ENCODE measurements at regions not wholly inside any gene's neighbourhood (a gene's known extent, or its start where the extent isn't known, plus 50 kb on each side); places are given as distances from the start of the nearest gene placed in this dataset.
A peak's percentile ranks its signal among the peaks of the same experiment; 100 is the strongest.

- no peak for DNase-seq
Observed at GRCh38 chr7:27299861-27300260, 57.3 kb downstream of the EVX1 start.

- DNase-seq, result peak; percentile 9
Observed at GRCh38 chr7:27300421-27300820, 57.8 kb downstream of the EVX1 start.

- DNase-seq, result no peak
Observed at GRCh38 chr7:27302590-27302989, 60.0 kb downstream of the EVX1 start.

- no peak for DNase-seq
Observed at GRCh38 chr7:27303026-27303425, 60.4 kb downstream of the EVX1 start.

GRCh38 chr7:27305854-27306253 lies 63.3 kb downstream of the EVX1 start:
- no peak for DNase-seq

GRCh38 chr7:27312820-27313219 lies 70.2 kb downstream of the EVX1 start:
- no peak for DNase-seq

GRCh38 chr7:27314111-27314510 lies 71.5 kb downstream of the EVX1 start:
- DNase-seq, result no peak

GRCh38 chr7:27315066-27315465 lies 72.5 kb downstream of the EVX1 start:
- DNase-seq, result no peak

GRCh38 chr7:27316311-27316710 lies 73.7 kb downstream of the EVX1 start:
- DNase-seq, result no peak

GRCh38 chr7:27324246-27324645 lies 81.6 kb downstream of the EVX1 start:
- DNase-seq, result no peak

- no peak for DNase-seq
Observed at GRCh38 chr7:27329909-27330308, 87.3 kb downstream of the EVX1 start.

GRCh38 chr7:27339478-27339877 lies 96.9 kb downstream of the EVX1 start:
- no peak for DNase-seq

GRCh38 chr7:27344471-27344870 lies 101.9 kb downstream of the EVX1 start:
- no peak for DNase-seq

- no peak for DNase-seq
Observed at GRCh38 chr7:27345164-27345887, 102.7 kb downstream of the EVX1 start.

- DNase-seq, result no peak
Observed at GRCh38 chr7:27345997-27346396, 103.4 kb downstream of the EVX1 start.

- peak; percentile 80 for DNase-seq
Observed at GRCh38 chr7:27346531-27347275, 104.1 kb downstream of the EVX1 start.

GRCh38 chr7:27347276-27347640 lies 104.7 kb downstream of the EVX1 start:
- DNase-seq, result no peak

GRCh38 chr7:27349621-27350020 lies 107.0 kb downstream of the EVX1 start:
- no peak for DNase-seq

- no peak for DNase-seq
Observed at GRCh38 chr7:27351137-27351536, 108.5 kb downstream of the EVX1 start.

GRCh38 chr7:27351786-27352185 lies 109.2 kb downstream of the EVX1 start:
- DNase-seq, result no peak

GRCh38 chr7:27359181-27360125 lies 116.9 kb downstream of the EVX1 start:
- DNase-seq, result no peak

GRCh38 chr7:27361522-27361921 lies 118.9 kb downstream of the EVX1 start:
- no peak for DNase-seq

GRCh38 chr7:27362026-27362425 lies 119.4 kb downstream of the EVX1 start:
- DNase-seq, result no peak
